GM19035 (cell line): ENCODE measurements at regions not wholly inside any gene's neighbourhood (a gene's known extent, or its start where the extent isn't known, plus 50 kb on each side); places are given as distances from the start of the nearest gene placed in this dataset.

ENCODE experiments used
- ATAC-seq: cut with Tn5 transposase; IDR thresholded peaks from one replicate; pipeline ENCODE4 v1.9.1; 2021; ENCODE audit not compliant: unreplicated experiment

- ATAC-seq, result no peak
Observed at GRCh38 chr16:55948230-55948629, 73.1 kb upstream of the CES5A start.

GRCh38 chr16:55947366-55947765 lies 72.2 kb upstream of the CES5A start:
- no peak for ATAC-seq

- ATAC-seq, result no peak
Observed at GRCh38 chr16:55944377-55944802, 69.2 kb upstream of the CES5A start.

- no peak for ATAC-seq
Observed at GRCh38 chr16:55943267-55943666, 68.1 kb upstream of the CES5A start.

GRCh38 chr16:55942821-55943220 lies 67.6 kb upstream of the CES5A start:
- ATAC-seq, result no peak

- ATAC-seq, result no peak
Observed at GRCh38 chr16:55941552-55941951, 66.4 kb upstream of the CES5A start.

- no peak for ATAC-seq
Observed at GRCh38 chr16:55938126-55938525, 63.0 kb upstream of the CES5A start.

- ATAC-seq, result no peak
Observed at GRCh38 chr16:55933038-55933437, 57.9 kb upstream of the CES5A start.

- no peak for ATAC-seq
Observed at GRCh38 chr16:55930036-55930435, 54.9 kb upstream of the CES5A start.

GRCh38 chr16:55929181-55929580 lies 54.0 kb upstream of the CES5A start:
- no peak for ATAC-seq

- no peak for ATAC-seq
Observed at GRCh38 chr16:55925242-55925641, 50.1 kb upstream of the CES5A start.
